ENCODE measurements at regions not wholly inside any gene's neighbourhood (a gene's known extent, or its start where the extent isn't known, plus 50 kb on each side); places are given as distances from the start of the nearest gene placed in this dataset.

- TF ChIP-seq CTCF (IDR thresholded peaks at IDR 0.05) (no peak), EP300 (IDR thresholded peaks at IDR 0.05) (no peak), POLR2A (IDR thresholded peaks at IDR 0.05) (no peak)
Observed at GRCh38 chr5:2109566-2109965, 226.8 kb upstream of the IRX4 start.
